NT2/D1 (cell line): ENCODE measurements at regions not wholly inside any gene's neighbourhood (a gene's known extent, or its start where the extent isn't known, plus 50 kb on each side); places are given as distances from the start of the nearest gene placed in this dataset.

Experiments
- SUZ12 ChIP-seq: IDR thresholded peaks from 2 replicates; pipeline ENCODE4 v1.6.1; 2011; ENCODE audit not compliant: insufficient read length, insufficient read depth; ENCODE audit errors: extremely low read depth
- ZNF274 ChIP-seq: IDR thresholded peaks from 2 replicates; pipeline ENCODE4 v1.6.1; 2011; ENCODE audit warnings: mild to moderate bottlenecking, low read depth, low read length

- TF ChIP-seq ZNF274 (no peak), SUZ12 (no peak)
Measured at GRCh38 chr5:167701051-167701450, 590.4 kb upstream of the WWC1 start.
